ENCODE measurements at regions not wholly inside any gene's neighbourhood (a gene's known extent, or its start where the extent isn't known, plus 50 kb on each side); places are given as distances from the start of the nearest gene placed in this dataset.

DNA sequence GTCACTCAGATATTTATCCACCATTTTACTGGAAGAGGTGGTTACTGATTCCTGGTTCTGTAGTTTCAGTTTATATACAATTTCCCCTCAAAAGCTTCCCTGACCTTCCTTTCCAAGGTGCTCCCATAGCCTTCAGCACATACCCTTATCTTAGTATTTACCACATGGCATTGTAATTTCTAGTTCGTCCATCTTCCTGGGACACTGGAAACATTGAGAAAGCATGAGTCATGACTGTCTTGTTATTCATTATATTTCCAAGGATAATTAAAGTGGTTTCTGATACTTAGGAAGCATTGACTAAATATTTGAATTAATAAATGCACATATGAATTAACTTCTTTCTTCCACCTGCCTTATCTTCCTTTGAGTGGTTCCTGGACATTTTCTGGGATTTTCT, 203.8 kb downstream of the ETAA1 start:
- TF ChIP-seq, protein P1, sequence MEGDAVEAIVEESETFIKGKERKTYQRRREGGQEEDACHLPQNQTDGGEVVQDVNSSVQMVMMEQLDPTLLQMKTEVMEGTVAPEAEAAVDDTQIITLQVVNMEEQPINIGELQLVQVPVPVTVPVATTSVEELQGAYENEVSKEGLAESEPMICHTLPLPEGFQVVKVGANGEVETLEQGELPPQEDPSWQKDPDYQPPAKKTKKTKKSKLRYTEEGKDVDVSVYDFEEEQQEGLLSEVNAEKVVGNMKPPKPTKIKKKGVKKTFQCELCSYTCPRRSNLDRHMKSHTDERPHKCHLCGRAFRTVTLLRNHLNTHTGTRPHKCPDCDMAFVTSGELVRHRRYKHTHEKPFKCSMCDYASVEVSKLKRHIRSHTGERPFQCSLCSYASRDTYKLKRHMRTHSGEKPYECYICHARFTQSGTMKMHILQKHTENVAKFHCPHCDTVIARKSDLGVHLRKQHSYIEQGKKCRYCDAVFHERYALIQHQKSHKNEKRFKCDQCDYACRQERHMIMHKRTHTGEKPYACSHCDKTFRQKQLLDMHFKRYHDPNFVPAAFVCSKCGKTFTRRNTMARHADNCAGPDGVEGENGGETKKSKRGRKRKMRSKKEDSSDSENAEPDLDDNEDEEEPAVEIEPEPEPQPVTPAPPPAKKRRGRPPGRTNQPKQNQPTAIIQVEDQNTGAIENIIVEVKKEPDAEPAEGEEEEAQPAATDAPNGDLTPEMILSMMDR (conservative IDR thresholded peaks at IDR 0.05 in 1 of 2, IDR thresholded peaks at IDR 0.05 in 1 of 2; ENCODE audit: extremely low read depth in 1 of 2, insufficient read depth in 1 of 2, low read depth in 1 of 2, low read length in 2 of 2) = no peak
- TF ChIP-seq EZH2 (IDR thresholded peaks at IDR 0.05; ENCODE audit: borderline replicate concordance, low read length) = no peak
